GM12878 (cell line): ENCODE measurements at regions not wholly inside any gene's neighbourhood (a gene's known extent, or its start where the extent isn't known, plus 50 kb on each side); places are given as distances from the start of the nearest gene placed in this dataset.

ENCODE experiments used
- ATF3 ChIP-seq: IDR thresholded peaks from 2 replicates; pipeline ENCODE4 v1.6.1; 2011; ENCODE audit warnings: low read depth, mild to moderate bottlenecking, low read length, moderate library complexity, borderline replicate concordance; ENCODE audit errors: extremely low read depth
- CBX5 ChIP-seq: sonication (generic); IDR thresholded peaks from 2 replicates; pipeline ENCODE4 v1.6.1; 2016; ENCODE audit warnings: low read depth, moderate library complexity, mild to moderate bottlenecking, inconsistent platforms
- CTCF ChIP-seq, 3 experiments: IDR thresholded peaks in 2 of 3; conservative IDR thresholded peaks in 1 of 3; 2 replicates each; pipeline ENCODE4 v1.5.1; 2011; ENCODE audit warnings: low read depth in 3 of 3, low read length in 3 of 3, mild to moderate bottlenecking in 3 of 3, control low read depth in 2 of 3, moderate library complexity in 2 of 3, inconsistent platforms in 1 of 3, mixed read lengths in 1 of 3; ENCODE audit not compliant: control insufficient read depth in 2 of 3, insufficient read depth in 1 of 3; ENCODE audit errors: extremely low read depth in 1 of 3
- EZH2 ChIP-seq: IDR thresholded peaks from 2 replicates; pipeline ENCODE4 v1.6.1; 2012; ENCODE audit warnings: low read depth, mild to moderate bottlenecking, control low read depth, inconsistent platforms, low read length, borderline replicate concordance; ENCODE audit not compliant: control insufficient read depth
- GABPA ChIP-seq: IDR thresholded peaks from 2 replicates; pipeline ENCODE4 v1.6.1; 2014; ENCODE audit warnings: antibody characterized with exemption, low read depth, mild to moderate bottlenecking, inconsistent platforms
- NFYB ChIP-seq: IDR thresholded peaks from 2 replicates; pipeline ENCODE4 v1.6.1; 2011; ENCODE audit warnings: low read depth, mild to moderate bottlenecking, low read length, improper control_type of control experiment, moderate library complexity; ENCODE audit not compliant: insufficient read depth
- PRDM15 ChIP-seq: fragments of 450-650 bp; formaldehyde crosslinking; IDR thresholded peaks from 2 replicates; pipeline ENCODE4 v1.4.0; 2020; ENCODE audit warnings: mild to moderate bottlenecking, moderate library complexity
- RUNX3 ChIP-seq: IDR thresholded peaks from 2 replicates; pipeline ENCODE4 v1.6.1; 2012; ENCODE audit warnings: low read length, inconsistent platforms
- SKIL ChIP-seq: fragments of 450-650 bp; IDR thresholded peaks from 2 replicates; pipeline ENCODE4 v1.6.1; 2017; ENCODE audit warnings: mild to moderate bottlenecking, low read depth, inconsistent platforms; ENCODE audit not compliant: poor library complexity, severe bottlenecking
- ZZZ3 ChIP-seq: IDR thresholded peaks from 2 replicates; pipeline ENCODE4 v1.6.1; 2011; ENCODE audit warnings: low read depth; ENCODE audit not compliant: control insufficient read depth, insufficient read length

GRCh38 chr11:28965819-28966218 lies 857.6 kb downstream of the METTL15 start:
- TF ChIP-seq ZZZ3 (no peak), PRDM15 (CRISPR knock-in tag) (no peak), RUNX3 (no peak), ATF3 (no peak), CBX5 (no peak), GABPA (no peak), SKIL (no peak), NFYB (no peak), EZH2 (no peak), CTCF (IDR thresholded peaks at IDR 0.05 in 2 of 3, conservative IDR thresholded peaks at IDR 0.05 in 1 of 3; ENCODE audit: control insufficient read depth in 2 of 3, extremely low read depth in 1 of 3, insufficient read depth in 1 of 3, low read depth in 3 of 3, low read length in 3 of 3) (no peak)
